H1 (cell line): ENCODE measurements at regions not wholly inside any gene's neighbourhood (a gene's known extent, or its start where the extent isn't known, plus 50 kb on each side); places are given as distances from the start of the nearest gene placed in this dataset.

Experiments
- CTCF ChIA-PET: fragments of 300-600 bp; sonication (Branson Sonifier 250); formaldehyde crosslinking; loops from one replicate; lab custom pipeline; 2021; ENCODE audit not compliant: partially characterized antibody; lab: Charles Lee
- POLR2A ChIA-PET: fragments of 300-600 bp; sonication (Branson Sonifier 250); formaldehyde crosslinking; loops from one replicate; lab custom pipeline; 2021; ENCODE audit warnings: inconsistent platforms; ENCODE audit not compliant: partially characterized antibody; lab: Charles Lee
- DNase-seq, 2 experiments: peaks; one replicate each; pipeline versions ENCODE4 v3.0.0 to v3.0.0-alpha.2; 2010 to 2022; ENCODE audit warnings: low spot score in 2 of 2, low read depth in 1 of 2, mixed read lengths in 1 of 2
- FAIRE-seq: peaks from 2 replicates; lab custom pipeline; 2011; peaks lifted over from hg19 to GRCh38; lab: Jason Lieb, UNC
- H2AFZ ChIP-seq: 2 replicates; pipeline ENCODE4 v1.8.1; 2012; ENCODE audit warnings: low read length, inconsistent platforms
- H2AK5ac ChIP-seq: 2 replicates; pipeline ENCODE4 v1.6.1; 2013; ENCODE audit warnings: low read depth, low read length
- H2BK120ac ChIP-seq: replicated peaks from 2 replicates; pipeline ENCODE3; 2013; ENCODE audit warnings: low read depth, low read length, inconsistent platforms
- H2BK12ac ChIP-seq: 2 replicates; pipeline ENCODE4 v1.6.1; 2013; ENCODE audit warnings: low read depth, low read length
- H2BK15ac ChIP-seq: 2 replicates; pipeline ENCODE4 v1.6.1; 2013; ENCODE audit warnings: low read length
- H2BK20ac ChIP-seq: 2 replicates; pipeline ENCODE4 v1.6.1; 2013; ENCODE audit warnings: low read length
- H2BK5ac ChIP-seq: 2 replicates; pipeline ENCODE4 v1.6.1; 2013; ENCODE audit warnings: low read depth, low read length
- H3K14ac ChIP-seq: 2 replicates; pipeline ENCODE4 v1.6.1; 2013; ENCODE audit warnings: inconsistent platforms; ENCODE audit not compliant: insufficient read length
- H3K18ac ChIP-seq: 2 replicates; pipeline ENCODE4 v1.6.1; 2013; ENCODE audit warnings: low read length; ENCODE audit errors: extremely low read depth
- H3K23ac ChIP-seq: 2 replicates; pipeline ENCODE4 v1.6.1; 2013; ENCODE audit warnings: inconsistent platforms; ENCODE audit not compliant: insufficient read length
- H3K23me2 ChIP-seq: 2 replicates; pipeline ENCODE4 v1.6.1; 2013; ENCODE audit warnings: low read depth, low read length
- H3K27ac ChIP-seq: 2 replicates; pipeline ENCODE4 v1.6.1; 2011; ENCODE audit warnings: low read depth, low read length, inconsistent platforms
- H3K27me3 ChIP-seq, 4 experiments: replicated peaks in 1 of 4; 1 replicate in 1 of 4; 2 replicates in 3 of 4; pipeline versions ENCODE4 v1.6.1 to v1.8.1; 2011 to 2013; ENCODE audit warnings: low read length in 3 of 4, mild to moderate bottlenecking in 3 of 4, inconsistent platforms in 2 of 4, mixed read lengths in 2 of 4, moderate library complexity in 1 of 4; ENCODE audit not compliant: control insufficient read depth in 3 of 4, insufficient read depth in 3 of 4; ENCODE audit errors: extremely low read depth in 1 of 4
- H3K36me3 ChIP-seq, 4 experiments: 2 replicates each; pipeline versions ENCODE4 v1.6.1 to v1.8.1; 2011 to 2013; ENCODE audit warnings: mild to moderate bottlenecking in 4 of 4, low read length in 3 of 4, moderate library complexity in 2 of 4, control low read depth in 1 of 4, inconsistent platforms in 1 of 4; ENCODE audit not compliant: insufficient read depth in 4 of 4, control insufficient read depth in 2 of 4
- H3K4ac ChIP-seq: replicated peaks from 2 replicates; pipeline ENCODE3; 2013; ENCODE audit warnings: low read length, low read depth, mixed read lengths, inconsistent platforms; ENCODE audit not compliant: insufficient read length
- H3K4me1 ChIP-seq, 4 experiments: replicated peaks in 1 of 4; 1 replicate in 1 of 4; 2 replicates in 3 of 4; pipeline versions ENCODE4 v1.6.1 to v1.8.1; 2011 to 2013; ENCODE audit warnings: low read length in 3 of 4, inconsistent platforms in 2 of 4, mixed read lengths in 1 of 4; ENCODE audit not compliant: insufficient read depth in 4 of 4, control insufficient read depth in 3 of 4
- H3K4me2 ChIP-seq, 2 experiments: 2 replicates each; pipeline versions ENCODE4 v1.6.1 to v1.8.1; 2011 to 2013; ENCODE audit warnings: low read depth in 2 of 2, low read length in 2 of 2, control low read depth in 1 of 2, inconsistent platforms in 1 of 2, mild to moderate bottlenecking in 1 of 2; ENCODE audit not compliant: insufficient read depth in 1 of 2
- H3K4me3 ChIP-seq, 4 experiments: fragments of 200-600, 300-600 bp in 1 of 4; sonication (generic), shearing (Covaris generic), sonication (Bioruptor Twin) in 1 of 4; 2 replicates each; pipeline versions ENCODE4 v1.5.1 to v1.8.1; 2011 to 2016; ENCODE audit warnings: low read length in 4 of 4, low read depth in 3 of 4, control low read depth in 2 of 4, inconsistent platforms in 2 of 4, mild to moderate bottlenecking in 2 of 4, mixed read lengths in 1 of 4, moderate library complexity in 1 of 4; ENCODE audit not compliant: insufficient read depth in 2 of 4; ENCODE audit errors: extremely low read depth in 1 of 4
- H3K56ac ChIP-seq: replicated peaks from 2 replicates; pipeline ENCODE3; 2013; ENCODE audit warnings: low read depth, mild to moderate bottlenecking, mixed read lengths, low read length, inconsistent platforms; ENCODE audit not compliant: insufficient read length
- H3K79me1 ChIP-seq: 2 replicates; pipeline ENCODE4 v1.6.1; 2013; ENCODE audit warnings: low read depth, low read length, control low read depth
- H3K79me2 ChIP-seq, 2 experiments: 2 replicates each; pipeline versions ENCODE4 v1.6.1 to v1.8.1; 2012 to 2013; ENCODE audit warnings: low read length in 2 of 2, mild to moderate bottlenecking in 2 of 2, inconsistent platforms in 1 of 2; ENCODE audit not compliant: insufficient read depth in 2 of 2, control insufficient read depth in 1 of 2
- H3K9ac ChIP-seq, 4 experiments: replicated peaks in 1 of 4; 1 replicate in 1 of 4; 2 replicates in 3 of 4; pipeline versions ENCODE4 v1.6.1 to v1.8.1; 2011 to 2013; ENCODE audit warnings: low read depth in 3 of 4, low read length in 3 of 4, control low read depth in 2 of 4, mild to moderate bottlenecking in 2 of 4, moderate library complexity in 2 of 4, inconsistent platforms in 1 of 4; ENCODE audit errors: extremely low read depth in 1 of 4
- H3K9me3 ChIP-seq, 2 experiments: 2 replicates each; pipeline versions ENCODE4 v1.6.1 to v1.8.1; 2012 to 2013; ENCODE audit warnings: mild to moderate bottlenecking in 2 of 2, moderate library complexity in 2 of 2, control low read depth in 1 of 2, inconsistent platforms in 1 of 2, low read depth in 1 of 2, low read length in 1 of 2, mixed read lengths in 1 of 2; ENCODE audit not compliant: insufficient read depth in 2 of 2
- H4K20me1 ChIP-seq, 2 experiments: replicated peaks in 1 of 2; 2 replicates each; pipeline versions ENCODE3 to v1.8.1; 2011 to 2013; ENCODE audit warnings: inconsistent platforms in 2 of 2, low read length in 2 of 2, mild to moderate bottlenecking in 1 of 2; ENCODE audit not compliant: insufficient read depth in 2 of 2, control insufficient read depth in 1 of 2
- H4K5ac ChIP-seq: 2 replicates; pipeline ENCODE4 v1.6.1; 2013; ENCODE audit warnings: low read length, low read depth, mixed read lengths, inconsistent platforms; ENCODE audit not compliant: insufficient read length
- H4K8ac ChIP-seq: 2 replicates; pipeline ENCODE4 v1.8.0; 2013; ENCODE audit warnings: mild to moderate bottlenecking, moderate library complexity, low read length, inconsistent platforms; ENCODE audit not compliant: insufficient read depth; ENCODE audit errors: extremely low read depth
- H4K91ac ChIP-seq: replicated peaks from 2 replicates; pipeline ENCODE3; 2013; ENCODE audit warnings: low read length, mixed read lengths, inconsistent platforms; ENCODE audit not compliant: insufficient read length
- CTBP2 ChIP-seq: IDR thresholded peaks from 2 replicates; pipeline ENCODE4 v1.7.0; 2011; ENCODE audit warnings: borderline replicate concordance, mild to moderate bottlenecking, moderate library complexity, mixed read lengths, low read length; ENCODE audit not compliant: insufficient read depth, insufficient read length
- EGR1 ChIP-seq: IDR thresholded peaks from 2 replicates; pipeline ENCODE4 v1.6.1; 2011; ENCODE audit warnings: low read depth, low read length, borderline replicate concordance
- FOSL1 ChIP-seq: IDR thresholded peaks from 2 replicates; pipeline ENCODE4 v1.6.1; 2011; ENCODE audit warnings: mild to moderate bottlenecking, low read depth, low read length, moderate library complexity; ENCODE audit not compliant: insufficient read depth
- HDAC6 ChIP-seq: IDR thresholded peaks from one replicate; pipeline ENCODE4 v1.7.1; 2012; ENCODE audit warnings: low read depth, mild to moderate bottlenecking, inconsistent platforms, low read length, moderate library complexity
- POLR2A ChIP-seq, 2 experiments: IDR thresholded peaks; 1 replicate in 1 of 2; 2 replicates in 1 of 2; pipeline ENCODE4 v1.6.1; 2011; ENCODE audit warnings: low read depth in 2 of 2, low read length in 2 of 2, mild to moderate bottlenecking in 2 of 2; ENCODE audit errors: control extremely low read depth in 1 of 2
- RAD21 ChIP-seq, 2 experiments: IDR thresholded peaks in 1 of 2; conservative IDR thresholded peaks in 1 of 2; 2 replicates each; pipeline ENCODE4 v1.6.1; 2011; ENCODE audit warnings: low read depth in 2 of 2, low read length in 2 of 2, improper control_type of control experiment in 1 of 2, inconsistent platforms in 1 of 2, mild to moderate bottlenecking in 1 of 2, moderate library complexity in 1 of 2
- SIRT6 ChIP-seq: IDR thresholded peaks from one replicate; pipeline ENCODE4 v1.7.1; 2012; ENCODE audit warnings: low read length, inconsistent platforms
- TAF7 ChIP-seq: optimal IDR thresholded peaks from 2 replicates; pipeline ENCODE3; 2011; ENCODE audit warnings: low read depth, mild to moderate bottlenecking, inconsistent platforms, low read length, moderate library complexity, borderline replicate concordance
- TCF12 ChIP-seq: IDR thresholded peaks from 2 replicates; pipeline ENCODE4 v1.6.1; 2011; ENCODE audit warnings: low read depth, mild to moderate bottlenecking, low read length
- WGBS, 2 experiments: shearing (Covaris generic) in 1 of 2; methylation state at CpG; one replicate each; pipeline versions ENCODE4 v1.1.6 to v1.1.7; 2013 to 2015; ENCODE audit warnings: low lambda C conversion rate in 2 of 2, mixed read lengths in 2 of 2, inconsistent platforms in 1 of 2, low coverage in 1 of 2, missing lambda C conversion rate in 1 of 2; ENCODE audit not compliant: insufficient replicate concordance in 2 of 2, insufficient coverage in 1 of 2, insufficient read length in 1 of 2; ENCODE audit errors: extremely low coverage in 1 of 2, missing lambda C conversion rate in 1 of 2; 5-methylcytosine and 5-hydroxymethylcytosine counted together
- TF ChIP-seq, protein P1 (sequence below): IDR thresholded peaks from 2 replicates; pipeline ENCODE4 v1.6.1; 2012; ENCODE audit warnings: low read length, inconsistent platforms
- TF ChIP-seq, protein P2 (sequence below): IDR thresholded peaks from 2 replicates; pipeline ENCODE4 v1.6.1; 2012; ENCODE audit warnings: inconsistent platforms

DNA sequence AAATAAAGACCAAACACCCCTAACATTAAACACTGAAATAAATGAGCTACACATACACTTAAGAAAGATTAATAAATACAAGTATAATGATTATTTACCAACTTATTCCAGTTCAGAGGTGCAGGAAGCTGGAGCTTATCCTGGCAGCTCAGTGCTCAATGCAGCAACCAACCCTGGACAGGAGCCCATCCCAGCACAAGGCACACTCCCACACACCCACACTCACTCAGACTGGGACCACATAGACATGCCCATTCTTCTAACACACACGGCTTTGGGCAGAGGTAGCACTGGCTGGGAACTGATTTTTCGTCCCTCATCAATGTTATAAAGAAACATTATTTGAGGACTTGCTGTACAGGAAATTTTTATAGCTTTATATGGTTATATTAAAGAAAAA is 797.4 kb downstream of the RPS29 start (continued):
- TF ChIP-seq TCF12 = no peak
- TF ChIP-seq, all 59 proteins: peak for 0

DNA sequence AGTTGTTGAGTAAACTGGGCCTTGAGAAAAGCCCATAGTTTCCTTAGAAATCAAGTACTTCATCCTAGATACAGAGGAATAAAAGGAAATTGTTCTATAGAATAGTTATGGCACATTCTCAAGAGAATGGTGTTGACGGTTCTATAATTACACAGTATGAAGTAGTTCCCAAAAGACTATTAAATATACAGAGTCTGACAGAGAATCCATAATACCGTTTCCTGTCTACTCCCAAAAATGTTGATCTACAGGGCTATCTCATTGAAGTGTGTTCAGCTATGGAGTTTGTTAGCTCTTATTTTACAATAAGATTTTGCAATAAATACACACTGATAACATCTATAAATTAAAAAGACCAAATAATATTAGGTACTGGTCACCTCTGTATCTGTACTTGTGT is 799.7 kb downstream of the RPS29 start:
- no peak overlapping the region for H3K56ac ChIP-seq
- no peaks in the 10 kb centered on the region for H3K36me3 ChIP-seq
- no peak overlapping the region for H2BK20ac ChIP-seq
- H3K79me1 ChIP-seq = no peaks in the 10 kb centered on the region
- POLR2A ChIA-PET = no interaction called here
- H3K14ac ChIP-seq = no peak overlapping the region
- H4K91ac ChIP-seq = no peak overlapping the region
- no peak overlapping the region for H3K23ac ChIP-seq
- H4K5ac ChIP-seq = no peak overlapping the region
- H3K27me3 ChIP-seq = no peaks in the 10 kb centered on the region
- DNase-seq (no peak), FAIRE-seq (no peak)
- H3K18ac ChIP-seq = no peak overlapping the region
- H3K4me2 ChIP-seq = no peak overlapping the region
- H2AK5ac ChIP-seq = no peak overlapping the region
- WGBS, 2 experiments = 80% methylated on average over 2 of the region's 2 CpGs; no CpG with 5 or more reads in 1 of the 2 experiments
- H3K23me2 ChIP-seq = no peaks in the 10 kb centered on the region; the same call in 1 of the 2 replicates
- H3K9me3 ChIP-seq = no peaks in the 10 kb centered on the region
- no peak overlapping the region for H3K4me3 ChIP-seq
- no peak overlapping the region for H3K4ac ChIP-seq
- H2AFZ ChIP-seq = no peak overlapping the region
- no peak overlapping the region for H2BK120ac ChIP-seq
- H3K4me1 ChIP-seq = no peaks in the 10 kb centered on the region
- H3K79me2 ChIP-seq = no peaks in the 10 kb centered on the region
- CTCF ChIA-PET = no interaction called here
- no peak overlapping the region for H2BK5ac ChIP-seq
- H3K9ac ChIP-seq = no peak overlapping the region
- H2BK12ac ChIP-seq = no peak overlapping the region
- no peak overlapping the region for H4K8ac ChIP-seq
- H2BK15ac ChIP-seq = no peak overlapping the region
- no peaks in the 10 kb centered on the region for H4K20me1 ChIP-seq
- no peak overlapping the region for H3K27ac ChIP-seq
- TF ChIP-seq SIRT6 (no peak), EGR1 (no peak), POLR2A (IDR thresholded peaks at IDR 0.05; ENCODE audit: control extremely low read depth in 1 of 2, low read depth in 2 of 2, low read length in 2 of 2) (no peak), TAF7 (no peak), HDAC6 (no peak), CTBP2 (no peak), RAD21 (IDR thresholded peaks at IDR 0.05 in 1 of 2, conservative IDR thresholded peaks at IDR 0.05 in 1 of 2; ENCODE audit: low read depth in 2 of 2, low read length in 2 of 2) (no peak), FOSL1 (no peak)
- TF ChIP-seq, protein P1, sequence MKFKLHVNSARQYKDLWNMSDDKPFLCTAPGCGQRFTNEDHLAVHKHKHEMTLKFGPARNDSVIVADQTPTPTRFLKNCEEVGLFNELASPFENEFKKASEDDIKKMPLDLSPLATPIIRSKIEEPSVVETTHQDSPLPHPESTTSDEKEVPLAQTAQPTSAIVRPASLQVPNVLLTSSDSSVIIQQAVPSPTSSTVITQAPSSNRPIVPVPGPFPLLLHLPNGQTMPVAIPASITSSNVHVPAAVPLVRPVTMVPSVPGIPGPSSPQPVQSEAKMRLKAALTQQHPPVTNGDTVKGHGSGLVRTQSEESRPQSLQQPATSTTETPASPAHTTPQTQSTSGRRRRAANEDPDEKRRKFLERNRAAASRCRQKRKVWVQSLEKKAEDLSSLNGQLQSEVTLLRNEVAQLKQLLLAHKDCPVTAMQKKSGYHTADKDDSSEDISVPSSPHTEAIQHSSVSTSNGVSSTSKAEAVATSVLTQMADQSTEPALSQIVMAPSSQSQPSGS = no peak
- TF ChIP-seq, protein P2, sequence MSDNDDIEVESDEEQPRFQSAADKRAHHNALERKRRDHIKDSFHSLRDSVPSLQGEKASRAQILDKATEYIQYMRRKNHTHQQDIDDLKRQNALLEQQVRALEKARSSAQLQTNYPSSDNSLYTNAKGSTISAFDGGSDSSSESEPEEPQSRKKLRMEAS = no peak
